Endothelial cell of umbilical vein (primary cell): ENCODE measurements at regions not wholly inside any gene's neighbourhood (a gene's known extent, or its start where the extent isn't known, plus 50 kb on each side); places are given as distances from the start of the nearest gene placed in this dataset.

Experiments used
- BruUV-seq: library from RNA; stranded (reverse); fragments of 400-500 nt; replicated peaks from 2 replicates; lab custom pipeline; 2021; lab: Mats Ljungman, UMichigan
- CTCF ChIA-PET: fragments of 300-600, 350-600 bp; sonication (Branson Sonifier 250); formaldehyde crosslinking; loops from one replicate; lab custom pipeline; 2021; ENCODE audit warnings: antibody characterized with exemption, inconsistent platforms; lab: Charles Lee
- POLR2A ChIA-PET: fragments of 300-600, 350-600 bp; sonication (Branson Sonifier 250); formaldehyde crosslinking; loops from one replicate; lab custom pipeline; 2021; ENCODE audit warnings: antibody characterized with exemption, inconsistent platforms; lab: Charles Lee
- DNase-seq: peaks from one replicate; pipeline ENCODE4 v3.0.0-alpha.2; 2011; ENCODE audit warnings: low read depth, low spot score
- FAIRE-seq: peaks from 2 replicates; lab custom pipeline; 2011; peaks lifted over from hg19 to GRCh38; lab: Jason Lieb, UNC
- H2AFZ ChIP-seq: 2 replicates; pipeline ENCODE4 v1.6.0; 2012; ENCODE audit warnings: low read depth, low read length, control low read depth, inconsistent platforms
- H3K27ac ChIP-seq: 2 replicates; pipeline ENCODE4 v1.5.1; 2011; ENCODE audit warnings: low read depth, mild to moderate bottlenecking, control low read depth, low read length, moderate library complexity; ENCODE audit not compliant: insufficient read depth
- H3K27me3 ChIP-seq, 2 experiments: 2 replicates each; pipeline versions ENCODE4 v1.6.0 to v1.6.1; 2011; ENCODE audit warnings: low read length in 2 of 2, mixed read lengths in 1 of 2; ENCODE audit not compliant: control insufficient read depth in 2 of 2, insufficient read depth in 2 of 2
- H3K36me3 ChIP-seq, 2 experiments: 2 replicates in 1 of 2; 3 replicates in 1 of 2; pipeline ENCODE4 v1.5.1; 2011; ENCODE audit warnings: low read length in 2 of 2, mild to moderate bottlenecking in 1 of 2, moderate library complexity in 1 of 2; ENCODE audit not compliant: control insufficient read depth in 2 of 2, insufficient read depth in 2 of 2; ENCODE audit errors: extremely low read depth in 1 of 2
- H3K4me1 ChIP-seq: 3 replicates; pipeline ENCODE4 v1.5.1; 2011; ENCODE audit warnings: mild to moderate bottlenecking, low read length; ENCODE audit not compliant: control insufficient read depth, insufficient read depth; ENCODE audit errors: extremely low read depth
- H3K4me2 ChIP-seq: 2 replicates; pipeline ENCODE4 v1.6.1; 2011; ENCODE audit warnings: low read length, control low read depth, mixed read lengths; ENCODE audit not compliant: insufficient read depth
- H3K4me3 ChIP-seq, 3 experiments: fragments of 200-600 bp in 1 of 3; sonication (generic), shearing (Covaris generic) in 1 of 3; replicated peaks in 1 of 3; 2 replicates each; pipeline ENCODE4 v1.5.1; 2011 to 2016; ENCODE audit warnings: control low read depth in 3 of 3, low read length in 3 of 3, mild to moderate bottlenecking in 2 of 3, inconsistent platforms in 1 of 3, low read depth in 1 of 3, moderate library complexity in 1 of 3; ENCODE audit not compliant: insufficient read depth in 1 of 3
- H3K79me2 ChIP-seq: 2 replicates; pipeline ENCODE4 v1.6.0; 2012; ENCODE audit warnings: low read length, inconsistent platforms; ENCODE audit not compliant: control insufficient read depth, insufficient read depth
- H3K9ac ChIP-seq: replicated peaks from 2 replicates; pipeline ENCODE3; 2011; ENCODE audit warnings: low read length, control low read depth; ENCODE audit not compliant: insufficient read depth; ENCODE audit errors: extremely low read depth
- H3K9me1 ChIP-seq: replicated peaks from 3 replicates; pipeline ENCODE4 v1.6.0; 2011; ENCODE audit warnings: mild to moderate bottlenecking, low read length; ENCODE audit not compliant: control insufficient read depth, insufficient read depth; ENCODE audit errors: extremely low read depth
- H3K9me3 ChIP-seq: replicated peaks from 2 replicates; pipeline ENCODE4 v1.5.1; 2012; ENCODE audit warnings: low read length, inconsistent platforms; ENCODE audit not compliant: control insufficient read depth, insufficient read depth
- H4K20me1 ChIP-seq: replicated peaks from 2 replicates; pipeline ENCODE3; 2011; ENCODE audit warnings: mild to moderate bottlenecking, low read length; ENCODE audit not compliant: control insufficient read depth, insufficient read depth; ENCODE audit errors: extremely low read depth
- CTCF ChIP-seq, 2 donors: IDR thresholded peaks; 1 replicate in 1 of 2; 2 replicates in 1 of 2; pipeline ENCODE4 v1.5.1; 2011; ENCODE audit warnings: low read length in 2 of 2, mild to moderate bottlenecking in 2 of 2, moderate library complexity in 2 of 2, control low read depth in 1 of 2, inconsistent platforms in 1 of 2, low read depth in 1 of 2; ENCODE audit not compliant: insufficient read depth in 1 of 2; ENCODE audit errors: extremely low read depth in 1 of 2
- EZH2 ChIP-seq: IDR thresholded peaks from 2 replicates; pipeline ENCODE4 v1.6.1; 2012; ENCODE audit warnings: borderline replicate concordance, low read depth, mild to moderate bottlenecking, moderate library complexity, low read length, inconsistent platforms; ENCODE audit not compliant: severe bottlenecking
- FOS ChIP-seq: IDR thresholded peaks from 2 replicates; pipeline ENCODE4 v1.6.1; 2011; ENCODE audit warnings: mild to moderate bottlenecking, low read length, moderate library complexity, borderline replicate concordance; ENCODE audit not compliant: insufficient read depth
- GATA2 ChIP-seq: IDR thresholded peaks from 2 replicates; pipeline ENCODE4 v1.7.0; 2011; ENCODE audit warnings: low read depth, mild to moderate bottlenecking, moderate library complexity, mixed read lengths, low read length; ENCODE audit not compliant: insufficient read length, insufficient read depth
- MAX ChIP-seq: IDR thresholded peaks from 2 replicates; pipeline ENCODE4 v1.6.1; 2011; ENCODE audit not compliant: insufficient read depth, insufficient read length
- MYC ChIP-seq: IDR thresholded peaks from one replicate; pipeline ENCODE4 v1.6.1; 2011; ENCODE audit warnings: mild to moderate bottlenecking, low read depth, low read length
- POLR2A ChIP-seq: IDR thresholded peaks from 2 replicates; pipeline ENCODE4 v1.6.1; 2012; ENCODE audit warnings: low read depth, mild to moderate bottlenecking, control low read depth, low read length
- POLR2AphosphoS5 ChIP-seq: IDR thresholded peaks from 2 replicates; pipeline ENCODE4 v1.6.1; 2012; ENCODE audit warnings: low read depth, mild to moderate bottlenecking, control low read depth, low read length, moderate library complexity; ENCODE audit not compliant: insufficient read depth
- dilution Hi-C: fragments of 300-500 bp; cut with MboI; formaldehyde crosslinking; loops from one replicate; pipeline ENCODE4 v1.15.0; 2019; ENCODE audit warnings: low sequenced_read_pairs; ENCODE audit not compliant: extremely low pct_ligation_motif_present
- intact Hi-C: fragments of 100-400 bp; cut with micrococcal nuclease; formaldehyde crosslinking; loops from one replicate; pipeline ENCODE4 v1.10.0; 2022

DNA sequence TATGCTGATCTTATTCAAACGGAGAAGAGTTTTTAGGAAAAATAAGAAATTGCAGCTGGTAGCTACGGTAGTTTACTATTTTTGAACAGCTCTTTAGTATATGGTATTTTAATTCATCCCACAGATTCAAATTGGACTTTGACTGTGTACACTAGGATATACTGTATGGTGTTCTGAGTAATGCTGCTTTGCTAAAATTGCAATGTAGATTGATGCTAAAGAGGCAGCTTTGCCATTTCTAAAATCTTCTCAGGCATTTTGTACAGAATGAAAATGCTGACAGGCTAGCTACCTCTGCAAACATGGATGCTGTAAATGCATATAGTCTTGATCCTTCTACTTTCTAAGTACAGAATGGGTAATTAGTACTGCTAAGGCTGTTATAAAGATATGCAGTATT is 826.6 kb upstream of the POU3F3 start:
- dilution Hi-C loops (no loop called here), intact Hi-C loops (no loop called here)
- H3K27me3 ChIP-seq: no peaks in the 10 kb centered on the region
- H3K79me2 ChIP-seq: no peaks in the 10 kb centered on the region
- H3K27ac ChIP-seq: no peak overlapping the region
- no peaks in the 10 kb centered on the region for H3K36me3 ChIP-seq
- H2AFZ ChIP-seq: no peak overlapping the region
- H3K4me1 ChIP-seq: no peaks in the 10 kb centered on the region
- no peak overlapping the region for H3K9ac ChIP-seq
- H3K4me3 ChIP-seq: no peak overlapping the region
- TF ChIP-seq FOS: no peak
- no peak for DNase-seq
- POLR2A ChIA-PET: no interaction called here
- no TSS peak for BruUV-seq
- H3K9me3 ChIP-seq: peaks cover 12% of the 10 kb centered on the region
- no peak for FAIRE-seq
- CTCF ChIA-PET: no interaction called here
- H4K20me1 ChIP-seq: no peaks in the 10 kb centered on the region
- H3K9me1 ChIP-seq: no peaks in the 10 kb centered on the region
- H3K4me2 ChIP-seq: no peak overlapping the region

- Histone ChIP-seq H3K79me2 (no peaks in the 10 kb centered on the region), H3K9me3 (peaks cover 12% of the 10 kb centered on the region), H4K20me1 (no peaks in the 10 kb centered on the region), H3K27ac (no peak overlapping the region), H3K9ac (no peak overlapping the region), H3K4me2 (no peak overlapping the region), H3K27me3 (no peaks in the 10 kb centered on the region), H3K4me1 (no peaks in the 10 kb centered on the region), H2AFZ (no peak overlapping the region), H3K4me3 (no peak overlapping the region), H3K36me3 (no peaks in the 10 kb centered on the region), H3K9me1 (no peaks in the 10 kb centered on the region)
- no peak for DNase-seq
- POLR2A ChIA-PET: no interaction called here
- CTCF ChIA-PET: no interaction called here
- dilution Hi-C loops: no loop called here
- no TSS peak for BruUV-seq
- FAIRE-seq: no peak
- intact Hi-C loops: no loop called here
- TF ChIP-seq CTCF (IDR thresholded peaks at IDR 0.05; ENCODE audit: extremely low read depth in 1 of 2, insufficient read depth in 1 of 2, low read depth in 1 of 2, low read length in 2 of 2): no peak
- no peak for TF ChIP-seq POLR2A
- no peak for TF ChIP-seq POLR2AphosphoS5
- no peak for TF ChIP-seq FOS
- no peak for TF ChIP-seq MYC
- no peak for TF ChIP-seq EZH2
- TF ChIP-seq GATA2: no peak
- no peak for TF ChIP-seq MAX
Measured at GRCh38 chr2:104028061-104028460, 825.9 kb upstream of the POU3F3 start.
